Central memory CD8-positive, alpha-beta T cell (primary cell): ENCODE measurements at regions not wholly inside any gene's neighbourhood (a gene's known extent, or its start where the extent isn't known, plus 50 kb on each side); places are given as distances from the start of the nearest gene placed in this dataset.

ENCODE experiments used
- ATAC-seq: fragments of 150-1000 bp; cut with Tn5 transposase; replicated peaks from 2 replicates; pipeline ENCODE4 v1.10.0; 2022; ENCODE audit warnings: mild to moderate bottlenecking, moderate FRiP score, moderate number of reproducible peaks; ENCODE audit not compliant: poor library complexity, severe bottlenecking; ENCODE audit errors: extremely low read depth
- DNase-seq, 2 donors: peaks; one replicate each; pipeline ENCODE4 v3.0.0; 2021; ENCODE audit warnings: low spot score in 2 of 2
- H3K27ac Mint-ChIP-seq: one replicate; pipeline ENCODE4 v1.8.0; 2022; ENCODE audit warnings: low read depth, mild to moderate bottlenecking, moderate library complexity, mixed read lengths
- H3K27me3 Mint-ChIP-seq: one replicate; pipeline ENCODE4 v1.8.0; 2022; ENCODE audit warnings: mixed read lengths
- H3K36me3 Mint-ChIP-seq: one replicate; pipeline ENCODE4 v1.8.0; 2022; ENCODE audit warnings: mild to moderate bottlenecking, moderate library complexity, mixed read lengths; ENCODE audit not compliant: insufficient read depth
- H3K4me1 Mint-ChIP-seq: one replicate; pipeline ENCODE4 v1.8.0; 2022; ENCODE audit warnings: mixed read lengths
- H3K4me3 Mint-ChIP-seq: one replicate; pipeline ENCODE4 v1.8.0; 2022; ENCODE audit warnings: mild to moderate bottlenecking, moderate library complexity, mixed read lengths
- H3K9me3 Mint-ChIP-seq: one replicate; pipeline ENCODE4 v1.8.0; 2022; ENCODE audit warnings: mixed read lengths

GRCh38 chr2:211093743-211094303, 537.4 kb downstream of the CPS1 start:
- no peak for ATAC-seq
- H3K27ac Mint-ChIP-seq = no peak overlapping the region
- peaks cover 7% of the 10 kb centered on the region for H3K9me3 Mint-ChIP-seq
- no peaks in the 10 kb centered on the region for H3K4me1 Mint-ChIP-seq
- no peak overlapping the region for H3K4me3 Mint-ChIP-seq
- DNase-seq = no peak
- no peaks in the 10 kb centered on the region for H3K36me3 Mint-ChIP-seq
- no peaks in the 10 kb centered on the region for H3K27me3 Mint-ChIP-seq

- DNase-seq (no peak), ATAC-seq (no peak)
- no peak overlapping the region for H3K4me3 Mint-ChIP-seq
- H3K9me3 Mint-ChIP-seq = peaks cover 18% of the 10 kb centered on the region
- no peaks in the 10 kb centered on the region for H3K36me3 Mint-ChIP-seq
- H3K27ac Mint-ChIP-seq = no peak overlapping the region
- H3K27me3 Mint-ChIP-seq = no peaks in the 10 kb centered on the region
- H3K4me1 Mint-ChIP-seq = no peaks in the 10 kb centered on the region
Observed at GRCh38 chr2:211103989-211104388, 547.6 kb downstream of the CPS1 start.

- Mint-ChIP-seq H3K36me3 (no peaks in the 10 kb centered on the region), H3K4me3 (no peak overlapping the region), H3K4me1 (no peaks in the 10 kb centered on the region), H3K27me3 (no peaks in the 10 kb centered on the region), H3K27ac (no peak overlapping the region), H3K9me3 (peaks cover 14% of the 10 kb centered on the region)
- ATAC-seq = no peak
- DNase-seq = no peak
Observed at GRCh38 chr2:211113334-211114175, 557.2 kb downstream of the CPS1 start.

- no peaks in the 10 kb centered on the region for H3K4me1 Mint-ChIP-seq
- no peak for DNase-seq
- no peak overlapping the region for H3K4me3 Mint-ChIP-seq
- no peak for ATAC-seq
- H3K27me3 Mint-ChIP-seq = no peaks in the 10 kb centered on the region
- H3K27ac Mint-ChIP-seq = no peak overlapping the region
- H3K9me3 Mint-ChIP-seq = peaks cover 10% of the 10 kb centered on the region
- no peaks in the 10 kb centered on the region for H3K36me3 Mint-ChIP-seq
Observed at GRCh38 chr2:211114826-211115455, 558.5 kb downstream of the CPS1 start.

GRCh38 chr2:211117026-211117425, 560.6 kb downstream of the CPS1 start:
- Mint-ChIP-seq H3K4me1 (no peaks in the 10 kb centered on the region), H3K27ac (no peak overlapping the region), H3K36me3 (no peaks in the 10 kb centered on the region), H3K27me3 (no peaks in the 10 kb centered on the region), H3K9me3 (peaks cover 14% of the 10 kb centered on the region), H3K4me3 (no peak overlapping the region)
- ATAC-seq (no peak), DNase-seq (no peak)

GRCh38 chr2:211126256-211126655, 569.9 kb downstream of the CPS1 start:
- H3K9me3 Mint-ChIP-seq = peaks cover 11% of the 10 kb centered on the region
- DNase-seq = no peak
- no peaks in the 10 kb centered on the region for H3K36me3 Mint-ChIP-seq
- no peak overlapping the region for H3K27ac Mint-ChIP-seq
- no peak for ATAC-seq
- no peaks in the 10 kb centered on the region for H3K4me1 Mint-ChIP-seq
- H3K27me3 Mint-ChIP-seq = no peaks in the 10 kb centered on the region
- H3K4me3 Mint-ChIP-seq = no peak overlapping the region

- Mint-ChIP-seq H3K36me3 (no peaks in the 10 kb centered on the region), H3K4me1 (no peaks in the 10 kb centered on the region), H3K27ac (no peak overlapping the region), H3K4me3 (no peak overlapping the region), H3K9me3 (peaks cover 11% of the 10 kb centered on the region), H3K27me3 (no peaks in the 10 kb centered on the region)
- ATAC-seq (no peak), DNase-seq (no peak)
Observed at GRCh38 chr2:211127501-211127900, 571.1 kb downstream of the CPS1 start.

- DNase-seq (no peak), ATAC-seq (no peak)
- H3K9me3 Mint-ChIP-seq = peaks cover 5% of the 10 kb centered on the region
- no peak overlapping the region for H3K4me3 Mint-ChIP-seq
- H3K27ac Mint-ChIP-seq = no peak overlapping the region
- no peaks in the 10 kb centered on the region for H3K4me1 Mint-ChIP-seq
- no peaks in the 10 kb centered on the region for H3K36me3 Mint-ChIP-seq
- H3K27me3 Mint-ChIP-seq = no peaks in the 10 kb centered on the region
Observed at GRCh38 chr2:211128287-211128686, 571.9 kb downstream of the CPS1 start.

- DNase-seq = no peak
- Mint-ChIP-seq H3K27ac (no peak overlapping the region), H3K9me3 (peaks cover 5% of the 10 kb centered on the region), H3K4me1 (no peaks in the 10 kb centered on the region), H3K4me3 (no peak overlapping the region), H3K27me3 (no peaks in the 10 kb centered on the region), H3K36me3 (no peaks in the 10 kb centered on the region)
- ATAC-seq = no peak
Observed at GRCh38 chr2:211129798-211130197, 573.4 kb downstream of the CPS1 start.

- H3K4me1 Mint-ChIP-seq = no peaks in the 10 kb centered on the region
- H3K36me3 Mint-ChIP-seq = no peaks in the 10 kb centered on the region
- no peak for DNase-seq
- H3K9me3 Mint-ChIP-seq = peaks cover 5% of the 10 kb centered on the region
- H3K4me3 Mint-ChIP-seq = no peak overlapping the region
- ATAC-seq = no peak
- no peaks in the 10 kb centered on the region for H3K27me3 Mint-ChIP-seq
- H3K27ac Mint-ChIP-seq = no peak overlapping the region
Observed at GRCh38 chr2:211132046-211132445, 575.6 kb downstream of the CPS1 start.

GRCh38 chr2:211132573-211132972, 576.2 kb downstream of the CPS1 start:
- H3K4me1 Mint-ChIP-seq = no peaks in the 10 kb centered on the region
- no peaks in the 10 kb centered on the region for H3K27me3 Mint-ChIP-seq
- H3K4me3 Mint-ChIP-seq = no peak overlapping the region
- no peaks in the 10 kb centered on the region for H3K36me3 Mint-ChIP-seq
- ATAC-seq (no peak), DNase-seq (no peak)
- peaks cover 5% of the 10 kb centered on the region for H3K9me3 Mint-ChIP-seq
- H3K27ac Mint-ChIP-seq = no peak overlapping the region

GRCh38 chr2:211133766-211134165, 577.4 kb downstream of the CPS1 start:
- no peaks in the 10 kb centered on the region for H3K27me3 Mint-ChIP-seq
- H3K36me3 Mint-ChIP-seq = no peaks in the 10 kb centered on the region
- no peak overlapping the region for H3K27ac Mint-ChIP-seq
- no peak for ATAC-seq
- DNase-seq = no peak
- H3K9me3 Mint-ChIP-seq = peaks cover 5% of the 10 kb centered on the region
- no peaks in the 10 kb centered on the region for H3K4me1 Mint-ChIP-seq
- H3K4me3 Mint-ChIP-seq = no peak overlapping the region

- no peak overlapping the region for H3K4me3 Mint-ChIP-seq
- no peaks in the 10 kb centered on the region for H3K36me3 Mint-ChIP-seq
- DNase-seq = no peak
- no peak overlapping the region for H3K27ac Mint-ChIP-seq
- no peak for ATAC-seq
- H3K4me1 Mint-ChIP-seq = no peaks in the 10 kb centered on the region
- H3K27me3 Mint-ChIP-seq = no peaks in the 10 kb centered on the region
- H3K9me3 Mint-ChIP-seq = peaks cover 17% of the 10 kb centered on the region
Observed at GRCh38 chr2:211138551-211138950, 582.2 kb downstream of the CPS1 start.
